ENCODE measurements at regions not wholly inside any gene's neighbourhood (a gene's known extent, or its start where the extent isn't known, plus 50 kb on each side); places are given as distances from the start of the nearest gene placed in this dataset.
"Not testable (repeated sequence)": the region's sequence is repeated elsewhere in the genome, so short reads cannot be mapped to it uniquely, and the experiment has no call there.

- DNase-seq = no peak
These were observed 494.7 kb downstream of the STK39 start for GRCh38 chr2:167752734-167753133.

DNA sequence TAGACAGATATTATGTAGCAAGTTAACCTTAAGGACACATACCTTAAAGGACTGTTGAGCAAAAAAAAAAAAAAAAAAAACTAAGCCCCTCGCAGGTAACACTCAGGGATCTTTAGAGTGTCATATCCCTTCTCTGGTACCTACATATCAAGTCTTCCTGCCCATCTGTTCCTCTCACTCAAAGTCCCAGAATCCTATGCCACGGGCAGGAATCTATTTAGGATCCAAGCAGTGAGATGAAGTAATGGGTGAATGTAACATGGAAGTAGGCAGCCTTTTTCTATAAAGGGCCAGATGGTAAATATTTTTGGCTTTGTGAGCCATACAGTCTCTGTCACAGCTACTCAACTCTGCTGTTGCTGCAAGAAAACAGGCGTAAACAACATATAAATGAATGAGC, 496.7 kb downstream of the STK39 start:
- no peak for DNase-seq

- no peak for DNase-seq
These were observed 497.7 kb downstream of the STK39 start for GRCh38 chr2:167749660-167750059.

- no peak for DNase-seq
These were observed 498.4 kb downstream of the STK39 start for GRCh38 chr2:167749016-167749415.

GRCh38 chr2:167748536-167748935, 498.9 kb downstream of the STK39 start:
- no peak for DNase-seq

- DNase-seq = no peak
These were observed 501.7 kb downstream of the STK39 start for GRCh38 chr2:167745667-167746066.

- not testable (repeated sequence) for DNase-seq
These were observed 507.5 kb downstream of the STK39 start for GRCh38 chr2:167739921-167740320.

GRCh38 chr2:167733747-167734146, 513.6 kb downstream of the STK39 start:
- no peak for DNase-seq

DNA sequence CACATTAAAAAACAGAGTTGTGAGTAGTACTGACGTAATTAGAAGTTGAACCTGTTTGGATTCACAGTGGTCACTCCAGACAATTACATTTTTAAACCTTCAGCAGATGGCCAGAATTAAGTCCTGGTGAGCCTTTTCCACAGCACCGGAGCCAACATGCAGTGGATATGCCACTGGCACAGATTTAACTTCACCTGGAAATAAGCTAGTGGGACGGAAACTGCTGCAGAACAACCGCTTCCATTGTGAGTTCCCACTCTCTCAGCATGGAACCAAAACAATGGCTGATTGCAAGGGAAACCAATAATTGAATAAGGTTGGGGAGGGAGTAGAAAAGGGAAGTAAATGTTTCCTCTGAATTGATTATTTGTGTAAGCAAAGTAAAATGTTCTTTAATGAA, 515.1 kb downstream of the STK39 start:
- DNase-seq = no peak

- DNase-seq = peak in 1 of 51 donors; percentile 5
These were observed 517.5 kb downstream of the STK39 start for GRCh38 chr2:167729911-167730310.

- no peak for DNase-seq
These were observed 520.6 kb downstream of the STK39 start for GRCh38 chr2:167726788-167727187.

GRCh38 chr2:167721593-167721992, 525.8 kb downstream of the STK39 start:
- DNase-seq = no peak

- DNase-seq = no peak
These were observed 528.0 kb downstream of the STK39 start for GRCh38 chr2:167719410-167719809.

DNA sequence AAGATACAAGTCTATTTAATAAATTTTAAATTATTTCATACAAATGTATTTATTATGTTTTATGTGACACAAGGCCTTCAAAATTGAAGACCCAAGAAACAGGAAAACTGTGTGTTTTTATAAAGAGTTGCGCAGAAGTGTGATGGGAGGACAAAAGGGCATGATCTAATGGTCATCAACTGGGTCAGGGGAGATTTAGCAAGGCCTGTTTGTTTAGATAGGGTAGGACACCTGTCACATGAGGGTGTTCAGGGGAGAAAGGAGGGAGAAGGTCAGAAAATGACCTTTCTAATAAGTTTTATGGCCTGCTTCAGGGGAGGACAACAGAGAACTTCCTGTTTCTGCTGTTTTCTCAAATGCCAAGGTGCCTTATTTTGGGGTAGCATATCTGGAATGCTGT, 528.8 kb downstream of the STK39 start:
- DNase-seq = no peak

GRCh38 chr2:167715932-167716331, 531.5 kb downstream of the STK39 start:
- no peak for DNase-seq

DNA sequence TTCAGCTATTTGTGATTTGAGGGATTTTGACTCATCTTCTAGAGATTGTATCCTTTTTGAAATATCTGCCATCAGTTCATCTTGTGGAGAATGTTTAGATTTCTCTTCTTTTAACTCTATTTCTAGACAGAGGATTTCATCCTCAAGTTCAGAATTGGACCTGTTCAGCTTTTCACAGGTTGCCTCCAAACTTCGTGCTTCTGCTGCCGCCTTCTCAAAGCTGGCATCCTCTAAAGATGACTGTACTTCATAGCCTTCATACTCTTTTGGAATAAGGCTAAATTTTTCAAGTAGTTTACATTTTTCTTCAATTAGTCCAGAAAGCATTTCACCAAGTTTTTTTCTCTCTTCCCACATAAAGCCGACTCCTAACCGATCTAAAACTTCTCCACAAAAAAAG, 531.9 kb downstream of the STK39 start:
- DNase-seq = not testable (repeated sequence)

GRCh38 chr2:167712275-167712674, 535.1 kb downstream of the STK39 start:
- no peak for DNase-seq

DNA sequence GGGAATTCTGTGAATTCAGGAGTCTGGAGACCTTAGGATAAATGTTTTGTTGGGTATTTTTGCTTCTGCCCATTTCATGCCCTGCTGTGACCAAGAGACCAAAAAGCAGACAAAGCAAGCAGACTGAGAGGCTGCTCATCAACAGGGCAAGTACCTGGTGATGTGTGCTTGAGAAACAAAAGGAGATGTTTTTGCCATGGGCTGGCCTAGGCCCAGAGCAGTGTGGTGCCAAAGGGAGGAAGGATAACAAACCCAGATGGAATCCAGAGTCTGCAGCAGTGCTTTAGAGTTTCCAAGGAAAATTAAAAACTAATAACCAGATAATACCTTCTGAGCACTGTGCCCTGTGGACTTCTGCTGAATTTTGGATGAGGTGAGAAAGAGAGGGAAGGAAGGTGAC, 538.4 kb downstream of the STK39 start:
- no peak for DNase-seq

DNA sequence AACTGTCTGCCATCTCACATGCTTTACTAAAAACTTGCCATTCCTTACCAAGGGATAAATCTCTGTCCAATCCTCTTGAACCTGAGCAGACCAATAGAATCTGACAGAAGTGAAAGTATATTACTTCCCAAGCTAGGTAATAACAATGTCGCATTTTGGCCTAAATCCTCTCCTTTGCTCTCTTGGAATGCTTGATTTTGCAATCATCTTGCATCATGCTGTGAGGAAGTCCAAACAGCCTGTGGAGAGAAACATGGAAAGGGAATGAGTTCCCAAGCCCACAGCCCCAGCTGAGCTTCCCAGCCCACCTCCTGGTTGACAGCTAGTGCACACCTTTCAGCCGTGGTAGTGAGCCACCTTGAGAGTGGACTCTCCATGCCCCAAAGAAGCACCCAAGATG, 540.6 kb downstream of the STK39 start:
- no peak for DNase-seq

DNA sequence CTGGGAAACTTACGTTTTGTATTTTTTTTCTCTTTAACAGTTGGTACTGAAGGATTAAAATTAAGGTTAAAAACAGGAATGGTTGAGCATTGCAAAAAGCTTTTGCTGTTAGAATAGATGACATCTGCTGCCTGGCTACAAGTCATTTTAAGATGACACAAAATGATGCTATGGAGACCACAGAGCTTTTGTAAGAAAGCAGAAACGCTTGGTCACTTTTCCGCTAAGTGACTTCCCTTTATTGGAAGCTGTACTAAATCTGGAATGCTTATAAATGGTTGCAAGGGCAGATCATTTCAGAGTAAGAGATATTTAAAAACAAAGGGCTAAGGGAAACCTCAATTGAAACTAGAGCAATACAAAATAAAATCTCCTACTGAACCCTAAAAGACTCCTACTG, 544.0 kb downstream of the STK39 start:
- no peak for DNase-seq

- DNase-seq = no peak
These were observed 545.2 kb downstream of the STK39 start for GRCh38 chr2:167702227-167702626.

GRCh38 chr2:167701651-167702050, 545.7 kb downstream of the STK39 start:
- DNase-seq = no peak

GRCh38 chr2:167697948-167698347, 549.4 kb downstream of the STK39 start:
- no peak for DNase-seq

- DNase-seq = no peak
These were observed 550.2 kb downstream of the STK39 start for GRCh38 chr2:167697194-167697593.

DNA sequence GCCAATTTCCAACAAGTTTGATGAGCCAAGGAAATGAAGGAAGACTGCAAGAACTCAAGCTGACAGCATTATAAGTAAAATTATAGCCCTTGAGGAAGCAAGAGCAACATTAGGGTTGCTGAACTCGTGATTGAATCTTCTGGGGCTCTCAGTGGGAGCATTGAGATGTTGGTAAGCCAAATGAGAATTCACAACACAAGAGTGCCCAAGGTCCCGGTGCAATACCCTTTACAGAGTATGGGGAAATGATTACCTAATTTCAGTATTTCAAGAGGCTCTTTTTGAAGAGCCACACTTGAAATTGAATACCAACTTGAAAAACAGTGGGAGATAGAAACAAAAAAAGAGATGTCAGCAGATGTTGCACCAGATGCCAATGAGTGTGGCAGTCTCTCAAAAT, 554.5 kb downstream of the STK39 start:
- no peak for DNase-seq

Measured in hypothalamus (tissue), 51 donors.